ENCODE measurements at regions not wholly inside any gene's neighbourhood (a gene's known extent, or its start where the extent isn't known, plus 50 kb on each side); places are given as distances from the start of the nearest gene placed in this dataset.
"Not testable (repeated sequence)": the region's sequence is repeated elsewhere in the genome, so short reads cannot be mapped to it uniquely, and the experiment has no call there.

DNA sequence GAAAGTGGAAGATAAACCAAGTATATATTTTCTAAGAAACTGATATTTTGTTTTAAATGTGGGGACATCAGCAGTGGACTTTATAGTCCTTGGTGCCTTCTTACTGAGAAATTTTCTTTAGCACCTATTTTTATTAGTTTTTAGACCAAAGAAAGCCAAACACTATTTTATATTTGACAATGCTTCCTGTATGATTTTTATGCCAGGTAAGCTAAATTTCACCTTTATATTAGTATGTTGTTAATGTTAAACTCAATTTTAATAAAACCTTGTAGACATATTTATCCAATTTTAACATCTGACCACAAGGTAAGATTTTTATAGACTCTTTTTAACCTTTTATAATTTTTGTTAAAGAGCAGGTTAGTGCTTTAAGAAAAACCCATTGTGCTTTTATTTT, 1182.3 kb upstream of the CDH2 start:
- not testable (repeated sequence) for DNase-seq (ENCODE audit: low read depth)

DNA sequence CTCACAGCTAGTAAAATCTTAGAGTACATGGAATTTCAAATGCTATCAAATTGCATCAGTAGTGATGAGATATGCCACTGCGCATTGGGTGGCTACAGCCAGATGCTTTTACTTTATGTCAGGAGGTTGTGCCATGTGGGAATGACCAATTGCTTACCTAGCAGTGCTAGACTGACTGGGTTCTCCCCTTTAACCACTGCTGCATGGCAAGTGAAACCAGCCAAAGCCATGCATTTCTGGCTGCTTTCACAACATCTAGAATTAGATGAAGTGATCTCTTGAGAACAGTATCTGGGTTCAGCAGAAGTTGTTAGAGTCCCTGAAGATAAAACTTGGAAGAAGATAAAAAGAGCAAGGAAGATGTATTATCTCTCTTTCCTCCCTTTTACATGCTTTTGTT, 1174.2 kb upstream of the CDH2 start:
- no peak for DNase-seq (ENCODE audit: low read depth)

DNA sequence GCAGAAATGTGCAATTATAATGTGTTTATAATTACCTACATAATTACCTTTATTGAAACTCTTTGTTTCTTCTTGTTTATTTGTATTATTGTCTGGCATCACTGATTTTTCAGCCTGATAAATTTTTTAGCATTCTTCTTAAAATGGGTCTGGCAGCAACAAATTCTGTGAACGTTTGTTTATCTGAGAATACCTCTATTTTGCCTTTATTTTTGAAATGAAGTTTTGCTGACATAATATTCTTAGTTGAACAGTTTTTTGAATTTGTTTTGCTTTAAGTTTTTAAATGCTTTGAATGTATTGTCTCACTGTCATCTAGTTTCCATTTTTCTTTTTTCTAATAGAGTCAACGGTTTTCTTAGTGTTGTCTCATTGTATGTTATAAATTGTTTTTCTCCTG, 1152.0 kb upstream of the CDH2 start:
- DNase-seq (ENCODE audit: low read depth): no peak

DNA sequence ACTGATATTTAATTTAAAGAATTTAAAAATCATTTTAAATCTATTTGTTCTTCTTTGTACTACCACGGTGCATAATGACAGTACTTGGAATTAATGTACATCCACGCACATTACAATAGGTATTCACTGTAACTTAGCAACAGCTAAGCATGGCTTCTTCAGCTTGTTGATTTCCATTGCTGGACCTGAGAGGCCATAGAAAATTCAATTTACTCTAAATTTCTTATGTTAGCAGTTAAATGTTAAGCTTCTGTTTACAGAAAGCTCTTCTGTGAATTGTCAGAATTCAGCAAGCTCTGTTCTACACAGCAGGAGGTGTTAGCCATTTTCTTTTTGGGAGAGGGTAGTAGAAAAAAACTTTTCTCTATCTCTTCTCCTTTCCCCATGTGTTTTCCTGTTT, 1149.3 kb upstream of the CDH2 start:
- DNase-seq (ENCODE audit: low read depth): no peak

DNA sequence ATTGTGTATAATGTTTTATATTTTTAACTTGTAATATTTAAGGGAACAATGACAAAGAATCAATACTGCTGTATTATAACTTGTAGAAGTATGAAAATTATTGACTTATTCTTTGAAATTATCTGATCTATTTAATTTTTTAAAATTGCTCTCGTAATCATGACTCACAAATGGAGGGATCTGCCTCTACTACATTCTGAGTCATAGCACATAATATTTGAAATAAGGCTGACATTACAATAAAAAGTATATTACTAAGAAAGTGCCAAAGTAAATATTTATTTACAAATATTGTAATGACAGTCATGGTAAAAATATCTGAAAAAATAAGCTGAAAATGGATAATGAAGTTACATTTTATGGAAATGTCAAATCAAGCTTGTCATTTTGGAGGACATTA, 1144.6 kb upstream of the CDH2 start:
- no peak for DNase-seq (ENCODE audit: low read depth)

DNA sequence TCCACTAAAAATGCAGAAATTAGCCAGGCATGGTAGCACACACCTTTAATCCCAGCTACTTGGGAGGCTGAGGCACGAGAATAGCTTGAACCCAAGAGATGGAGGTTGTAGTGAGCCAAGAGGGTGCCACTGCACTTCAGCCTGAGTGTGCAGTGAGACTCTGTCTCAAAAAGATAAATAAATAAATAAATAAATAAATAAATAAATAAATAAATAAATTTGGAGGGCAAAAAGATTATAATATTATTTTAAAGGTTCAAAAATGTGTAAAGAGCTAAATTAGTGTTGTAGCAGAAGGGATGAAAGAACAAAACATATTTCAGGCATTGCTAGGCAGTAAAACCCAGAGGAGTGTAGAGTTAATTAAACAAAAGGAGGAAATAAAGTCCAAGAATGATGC, 1136.4 kb upstream of the CDH2 start:
- DNase-seq (ENCODE audit: low read depth): no peak

DNA sequence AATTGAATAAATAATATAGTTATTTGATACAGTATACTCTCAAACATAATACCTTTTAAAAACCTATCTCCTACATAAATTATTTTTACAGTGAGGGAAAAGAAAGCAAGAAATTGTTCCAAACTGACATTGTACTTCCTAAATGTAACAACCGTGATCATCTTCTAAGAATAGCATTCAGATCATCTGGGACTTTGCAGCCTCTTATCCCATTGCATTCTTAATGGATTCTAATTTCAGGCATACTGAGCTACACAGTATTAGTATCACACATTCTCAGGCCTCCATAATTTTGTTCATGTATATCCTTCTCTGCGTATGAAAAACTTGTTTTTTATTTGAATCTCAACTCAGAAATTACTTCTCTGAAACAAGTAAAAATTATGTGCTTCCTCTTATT, 1134.7 kb upstream of the CDH2 start:
- DNase-seq (ENCODE audit: low read depth): no peak

DNA sequence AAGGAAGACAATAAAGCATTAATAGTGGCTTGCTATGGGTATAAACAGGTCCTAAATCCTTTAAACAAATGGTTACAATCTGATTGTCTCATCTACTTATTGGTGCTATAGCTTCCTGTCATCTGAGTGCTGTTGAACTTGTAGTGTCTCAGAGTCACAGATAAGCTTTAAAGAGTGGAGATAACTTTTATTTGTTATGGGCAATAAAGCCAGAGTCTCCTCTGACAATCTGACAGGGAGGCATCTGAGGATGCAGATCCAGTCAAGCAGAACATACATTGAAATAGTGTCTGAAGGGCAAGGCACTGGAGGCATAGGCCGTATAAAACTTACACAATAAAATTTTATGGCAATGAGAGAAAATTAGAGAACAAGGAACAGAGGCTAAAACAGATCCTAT, 1132.4 kb upstream of the CDH2 start:
- no peak for DNase-seq (ENCODE audit: low read depth)

DNA sequence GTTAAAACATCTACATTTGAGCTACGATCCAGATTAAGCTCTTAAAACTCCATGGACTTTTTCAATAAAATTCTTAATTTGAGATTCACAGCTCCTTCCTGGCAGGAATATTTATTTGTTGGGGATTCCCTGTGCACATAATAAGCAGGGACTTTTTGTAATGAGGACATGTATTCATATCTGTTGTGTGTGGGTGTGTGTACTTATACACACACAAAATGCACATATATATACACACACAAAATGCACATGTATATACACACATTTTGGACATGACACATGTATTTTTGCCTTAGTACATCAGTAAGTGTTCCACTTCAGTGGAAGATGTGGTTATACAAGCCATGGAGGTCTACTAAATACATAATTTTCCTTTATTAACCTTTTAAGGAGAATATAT, 1131.1 kb upstream of the CDH2 start:
- DNase-seq (ENCODE audit: low read depth): no peak

DNA sequence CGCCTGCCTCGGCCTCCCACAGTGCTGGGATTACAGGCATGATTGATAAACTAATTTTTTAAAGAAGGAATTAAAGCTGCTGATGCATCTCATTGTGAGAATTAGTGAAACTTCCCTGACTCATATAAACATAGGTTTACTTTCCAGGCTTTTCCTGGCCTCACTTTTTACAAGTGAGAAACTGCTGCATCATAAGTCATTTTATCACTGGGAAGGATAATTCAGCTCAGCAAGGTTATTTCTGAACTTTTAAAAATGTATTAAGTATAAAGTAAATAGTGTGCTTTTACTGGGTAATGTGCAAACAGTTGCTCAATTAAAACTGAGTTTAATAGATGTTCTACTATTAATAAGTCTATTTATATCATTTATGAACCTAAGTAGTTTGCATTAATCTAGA, 1130.3 kb upstream of the CDH2 start:
- DNase-seq (ENCODE audit: low read depth): no peak

DNA sequence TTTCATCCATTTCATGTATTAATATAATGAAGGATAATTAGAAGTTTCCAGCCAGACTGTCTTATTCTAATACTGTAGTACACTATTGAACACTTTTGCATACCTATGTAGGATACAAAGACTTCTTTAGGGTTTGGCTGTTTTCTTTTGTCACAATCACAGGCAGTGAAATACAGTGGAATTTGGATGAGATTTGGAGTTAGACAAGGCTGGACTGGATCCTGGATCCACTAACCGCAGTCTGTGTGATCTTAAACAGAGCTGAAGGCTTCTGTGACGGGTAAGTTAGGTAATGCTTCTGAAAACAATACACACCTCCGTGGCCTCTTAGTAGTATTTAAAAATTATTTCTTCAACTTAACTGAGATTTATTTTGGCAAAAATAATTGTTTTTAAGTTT, 1128.6 kb upstream of the CDH2 start:
- DNase-seq (ENCODE audit: low read depth): no peak

DNA sequence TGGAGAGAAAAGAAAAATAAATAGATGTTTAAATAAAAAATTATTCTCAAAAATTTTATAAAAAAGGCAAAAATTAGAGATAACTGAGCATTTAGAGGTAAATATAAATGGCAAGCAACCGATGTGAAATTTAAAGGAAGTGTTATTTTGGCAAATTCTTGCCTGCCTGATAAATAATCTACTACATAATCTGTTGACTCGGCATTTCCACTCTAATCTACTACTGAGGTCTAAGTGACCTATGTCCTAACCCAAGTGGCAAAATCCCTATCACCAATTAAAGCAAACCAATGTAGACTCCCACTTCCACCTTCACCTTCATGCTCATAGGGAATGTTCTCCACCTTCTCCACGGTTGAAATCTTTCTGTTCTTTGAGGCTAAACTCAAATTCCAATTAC, 1124.1 kb upstream of the CDH2 start:
- DNase-seq (ENCODE audit: low read depth): no peak

DNA sequence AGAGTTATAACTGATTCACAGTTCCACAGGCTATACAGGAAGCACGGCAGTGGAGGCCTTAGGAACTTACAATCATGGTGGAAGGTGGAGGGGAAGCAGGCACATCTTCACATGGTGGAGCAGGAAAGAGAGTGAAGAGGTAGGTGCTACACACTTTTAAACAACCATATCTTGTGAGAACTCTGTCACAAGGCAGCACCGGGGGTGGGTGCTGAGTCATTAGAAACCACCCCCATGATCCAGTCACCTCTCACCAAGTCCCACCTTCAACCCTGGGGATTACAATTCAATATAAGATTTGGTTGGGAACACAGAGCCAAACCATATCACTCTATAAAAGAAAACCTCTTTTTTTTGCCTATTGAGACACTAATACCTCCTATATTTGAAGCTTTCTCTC, 1108.5 kb upstream of the CDH2 start:
- DNase-seq (ENCODE audit: low read depth): no peak

DNA sequence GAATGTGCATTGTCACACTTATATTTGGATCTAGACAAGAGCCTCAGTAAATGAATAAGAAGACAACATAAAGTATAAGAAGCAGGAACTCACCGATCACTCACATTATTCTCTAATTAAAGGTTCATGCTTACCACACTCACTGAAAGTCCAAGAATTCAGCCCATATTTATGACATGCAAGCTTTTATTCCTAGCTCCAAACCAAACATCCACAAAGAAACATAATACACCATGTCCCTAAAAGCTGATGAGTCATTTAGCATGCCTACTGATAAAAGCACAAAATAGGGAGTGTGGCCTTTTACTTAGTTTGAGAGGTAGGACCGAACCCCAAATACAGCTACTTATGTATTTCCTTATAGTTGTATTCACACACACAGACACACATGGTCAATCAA, 1094.6 kb upstream of the CDH2 start:
- DNase-seq (ENCODE audit: low read depth): peak; percentile 26

DNA sequence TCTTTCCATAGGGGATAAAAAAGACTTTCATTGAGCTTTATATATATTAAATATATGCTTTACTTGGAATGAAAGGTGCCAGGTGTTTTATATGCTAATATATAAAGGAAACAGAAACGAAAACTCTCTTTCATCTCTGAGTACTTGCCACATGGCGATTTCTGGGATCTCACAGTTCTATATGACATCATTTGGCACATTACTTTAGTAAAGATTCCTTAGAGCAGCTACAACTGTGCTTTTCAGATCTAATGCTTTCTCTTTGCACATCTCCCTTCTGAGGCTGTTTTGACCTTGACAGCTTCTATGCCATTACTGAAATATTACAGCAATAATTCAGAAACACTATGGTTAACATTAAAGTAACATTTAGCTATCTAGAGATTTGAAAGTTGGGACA, 1082.9 kb upstream of the CDH2 start:
- no peak for DNase-seq (ENCODE audit: low read depth)

DNA sequence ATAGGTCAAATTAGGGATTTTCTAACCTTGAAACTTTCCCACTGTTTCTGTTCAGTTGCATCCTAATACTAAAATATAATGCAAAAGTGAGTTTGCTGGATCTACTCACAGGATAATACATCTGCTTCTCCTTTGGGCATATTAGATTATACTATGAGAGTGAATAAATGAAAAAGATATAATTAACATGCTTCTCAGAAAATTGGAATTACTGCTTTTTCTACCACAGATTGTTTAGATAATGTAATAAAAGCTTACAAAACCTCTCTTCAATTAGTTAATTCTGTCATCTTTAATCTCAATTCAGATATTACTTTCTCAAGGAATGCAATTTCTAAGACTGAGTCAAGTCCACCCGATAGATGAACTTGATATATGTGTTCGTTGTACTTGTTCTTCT, 1077.2 kb upstream of the CDH2 start:
- no peak for DNase-seq (ENCODE audit: low read depth)

DNA sequence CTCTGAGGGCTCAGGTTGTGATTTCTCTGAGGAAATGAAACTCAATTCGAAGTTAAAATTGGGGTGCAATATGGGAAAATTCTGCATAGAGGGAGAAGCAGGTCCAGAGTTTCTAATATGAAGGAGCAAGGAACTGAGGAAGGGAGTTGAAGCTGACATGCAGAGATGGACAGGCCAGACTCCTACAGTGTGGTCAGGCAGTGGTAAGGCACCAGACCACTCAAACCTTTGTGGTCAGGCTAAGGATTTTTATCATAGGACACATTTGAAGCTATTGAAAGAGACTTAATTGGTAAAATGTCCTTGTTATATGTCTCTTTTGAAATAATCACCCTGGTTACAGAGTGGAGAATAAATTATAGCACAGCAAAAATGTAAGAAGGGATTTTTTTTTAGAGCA, 1074.8 kb upstream of the CDH2 start:
- no peak for DNase-seq (ENCODE audit: low read depth)

DNA sequence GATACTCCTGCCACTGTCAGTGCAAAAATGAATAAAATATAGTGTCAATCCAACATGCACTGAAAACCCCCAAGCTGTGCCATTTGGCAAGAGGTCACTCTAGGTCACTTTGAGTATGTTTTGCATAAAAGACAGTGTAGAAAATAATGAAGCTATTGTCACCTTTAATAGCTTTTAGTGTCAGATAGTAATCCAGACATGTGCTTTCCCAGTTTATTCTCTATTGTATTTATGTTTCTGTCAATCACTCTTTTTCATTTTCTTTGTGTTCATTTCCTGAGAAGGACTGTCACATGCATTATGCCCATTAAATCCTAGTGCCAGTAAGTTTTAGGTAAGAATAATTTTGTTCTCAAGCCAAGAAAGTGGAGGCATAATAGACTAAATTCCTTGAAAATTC, 1073.9 kb upstream of the CDH2 start:
- no peak for DNase-seq (ENCODE audit: low read depth)

DNA sequence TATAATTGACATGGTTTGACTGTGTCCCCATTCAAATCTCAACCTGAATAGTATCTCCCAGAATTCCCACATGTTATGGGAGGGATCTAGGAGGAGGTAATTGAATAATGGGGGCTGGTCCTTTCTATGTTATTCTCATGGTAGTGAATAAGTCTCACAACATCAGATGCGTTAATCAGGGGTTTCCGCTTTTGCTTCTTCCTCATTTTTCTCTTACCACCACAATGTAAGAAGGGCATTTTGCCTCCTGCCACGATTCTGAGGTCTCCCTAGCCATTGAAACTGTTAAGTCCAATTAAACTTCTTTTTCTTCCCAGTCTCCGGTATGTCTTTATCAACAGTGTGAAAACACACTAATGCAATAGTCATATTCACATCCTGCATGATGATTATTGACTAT, 1073.3 kb upstream of the CDH2 start:
- DNase-seq (ENCODE audit: low read depth): no peak

DNA sequence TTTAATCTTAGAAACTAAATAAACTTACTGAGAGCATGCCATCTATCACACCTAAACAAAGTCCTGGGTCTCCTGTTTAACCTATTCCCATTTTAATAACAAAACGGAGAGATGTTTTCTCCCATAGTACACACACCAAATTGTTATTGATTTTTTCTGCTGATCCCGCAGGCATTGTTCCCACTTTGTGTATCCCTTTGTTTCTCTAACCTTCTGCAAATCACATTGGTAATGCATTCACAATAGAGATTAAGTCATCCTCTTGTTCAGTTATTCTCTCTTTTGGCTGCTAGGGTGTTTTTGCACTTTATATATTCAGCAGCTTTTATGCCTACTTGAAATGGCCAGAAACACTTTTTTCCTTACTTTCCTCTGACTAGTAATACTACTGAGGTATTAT, 1071.9 kb upstream of the CDH2 start:
- no peak for DNase-seq (ENCODE audit: low read depth)

DNA sequence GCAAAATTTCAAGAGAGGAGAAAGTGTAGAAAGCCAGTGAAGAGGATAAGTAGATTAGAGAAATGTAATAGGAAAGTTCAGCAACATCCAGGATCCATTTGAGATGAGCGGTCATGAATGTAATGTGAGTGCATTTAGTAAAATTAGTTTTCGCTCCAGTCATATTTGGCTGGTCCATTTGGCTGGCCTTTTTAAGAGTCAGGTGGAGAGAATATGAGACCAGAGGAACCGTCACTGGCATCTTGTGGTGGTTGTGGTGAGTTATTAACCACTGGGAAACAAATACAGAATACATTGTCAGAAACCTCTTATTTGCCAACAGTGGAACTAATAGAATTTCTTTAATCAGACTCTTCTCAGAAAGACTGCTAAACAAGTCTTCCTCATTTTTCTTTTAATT, 1064.3 kb upstream of the CDH2 start:
- DNase-seq (ENCODE audit: low read depth): no peak

DNA sequence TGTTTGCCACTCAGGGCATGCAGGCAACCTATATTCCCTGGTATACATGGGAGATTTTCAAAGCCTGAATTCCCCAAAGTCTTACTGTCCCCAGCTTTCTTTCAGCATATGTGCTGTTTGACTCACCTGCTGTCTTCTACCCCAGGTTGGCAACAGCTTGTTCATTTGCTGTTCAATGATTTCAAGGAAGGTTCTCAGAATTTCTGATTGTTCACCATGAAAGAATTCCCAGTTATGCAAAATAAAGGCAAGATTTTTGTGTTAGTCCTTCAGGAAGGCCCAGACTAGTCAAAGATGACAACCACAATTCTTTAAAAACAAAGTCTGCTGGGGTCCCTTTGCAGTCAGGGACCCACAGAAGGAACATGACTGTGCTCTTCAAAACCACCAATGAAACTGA, 1057.8 kb upstream of the CDH2 start:
- DNase-seq (ENCODE audit: low read depth): no peak

DNA sequence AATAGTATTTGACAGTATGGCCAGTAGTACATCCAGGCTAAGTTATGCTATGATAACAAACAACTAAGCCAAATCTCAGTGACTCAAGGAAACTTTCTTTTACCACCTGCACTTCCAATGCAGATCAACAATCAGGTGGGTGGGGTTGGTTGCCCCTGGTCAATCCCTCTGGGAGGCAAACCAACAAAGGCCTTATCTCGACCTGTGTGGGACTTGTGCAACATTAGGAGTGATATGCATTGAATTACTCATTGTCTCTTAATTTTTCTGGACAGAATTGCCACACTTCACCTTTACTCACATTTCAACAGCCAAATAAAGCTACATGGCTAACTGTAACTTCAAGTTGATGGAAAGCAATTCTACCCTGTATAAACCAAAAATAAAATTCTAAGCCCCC, 1049.3 kb upstream of the CDH2 start:
- DNase-seq (ENCODE audit: low read depth): no peak

DNA sequence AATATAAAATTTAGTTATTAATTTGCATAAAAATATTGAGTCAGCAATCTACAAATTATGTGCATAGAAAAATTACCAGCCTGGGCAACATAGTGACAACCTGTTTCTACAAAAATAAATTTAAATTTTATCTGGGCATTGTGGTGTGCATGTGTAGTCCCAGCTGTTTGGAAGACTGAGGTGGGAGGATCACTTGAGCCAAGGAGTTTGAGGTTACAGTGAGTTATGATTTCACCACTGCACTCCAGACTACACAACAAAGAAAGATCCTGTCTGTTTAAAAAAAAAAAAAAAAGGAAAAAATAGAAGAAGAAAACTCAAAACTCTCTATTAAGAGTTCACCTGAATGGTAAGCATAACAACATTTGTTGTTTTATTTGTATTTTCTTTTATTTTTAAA, 1048.4 kb upstream of the CDH2 start:
- DNase-seq (ENCODE audit: low read depth): no peak

DNA sequence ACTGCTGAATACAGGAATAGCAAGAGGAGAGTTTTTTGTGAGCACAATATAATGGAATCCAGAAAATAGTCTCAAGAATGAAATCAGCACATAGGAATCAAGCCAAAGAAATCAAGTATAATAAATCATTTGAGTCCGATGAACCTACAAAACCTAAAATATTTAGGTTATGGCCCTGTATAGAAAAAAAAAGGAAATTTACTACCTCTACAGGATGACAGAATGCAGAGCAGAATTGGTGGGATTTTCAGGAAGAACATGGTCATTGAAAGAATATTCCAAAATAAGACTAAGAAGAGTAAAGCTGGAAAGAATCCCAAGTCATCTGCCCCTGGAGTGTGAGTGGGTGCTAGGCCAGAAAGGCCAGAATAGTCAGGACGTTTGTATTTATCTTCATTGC, 1041.2 kb upstream of the CDH2 start:
- peak; percentile 6 for DNase-seq (ENCODE audit: low read depth)
